CD4-positive, CD25-positive, alpha-beta regulatory T cell (primary cell): ENCODE measurements at regions not wholly inside any gene's neighbourhood (a gene's known extent, or its start where the extent isn't known, plus 50 kb on each side); places are given as distances from the start of the nearest gene placed in this dataset.

Experiments used
- ATAC-seq, 2 donors: fragments of 150-1000 bp; cut with Tn5 transposase; one replicate each; pipeline ENCODE4 v1.10.0; 2021; ENCODE audit warnings: low read depth in 2 of 2, moderate number of reproducible peaks in 2 of 2, moderate library complexity in 1 of 2
- DNase-seq, 3 donors: peaks; one replicate each; pipeline versions ENCODE4 v3.0.0 to v3.0.0-alpha.2; 2012 to 2022; ENCODE audit warnings: mixed read lengths in 1 of 3
- H3K27ac ChIP-seq: one replicate; pipeline ENCODE4 v1.7.0; 2013; ENCODE audit warnings: mild to moderate bottlenecking, low read length; ENCODE audit not compliant: insufficient read depth, poor library complexity, severe bottlenecking
- H3K27me3 ChIP-seq: one replicate; pipeline ENCODE4 v1.7.0; 2013; ENCODE audit warnings: low read length; ENCODE audit not compliant: control insufficient read depth, insufficient read depth
- H3K36me3 ChIP-seq: one replicate; pipeline ENCODE4 v1.7.0; 2013; ENCODE audit warnings: mild to moderate bottlenecking, low read length, moderate library complexity; ENCODE audit not compliant: control insufficient read depth, insufficient read depth
- H3K4me1 ChIP-seq: 2 replicates; pipeline ENCODE4 v1.7.0; 2013; ENCODE audit warnings: mild to moderate bottlenecking, low read length; ENCODE audit not compliant: insufficient read depth, control insufficient read depth, poor library complexity, severe bottlenecking
- H3K4me3 ChIP-seq: one replicate; pipeline ENCODE4 v1.7.0; 2013; ENCODE audit warnings: low read depth, mild to moderate bottlenecking, low read length, moderate library complexity
- H3K9me3 ChIP-seq, 2 experiments: 1 replicate in 1 of 2; 2 replicates in 1 of 2; pipeline ENCODE4 v1.7.0; 2013; ENCODE audit warnings: low read length in 2 of 2, mild to moderate bottlenecking in 1 of 2, moderate library complexity in 1 of 2; ENCODE audit not compliant: control insufficient read depth in 2 of 2
- H3K27ac Mint-ChIP-seq, 3 donors: one replicate each; pipeline ENCODE4 v1.8.0; 2020 to 2022; ENCODE audit warnings: mild to moderate bottlenecking in 3 of 3, mixed read lengths in 3 of 3, moderate library complexity in 2 of 3
- H3K27me3 Mint-ChIP-seq: one replicate; pipeline ENCODE4 v1.8.0; 2022; ENCODE audit warnings: mild to moderate bottlenecking, mixed read lengths
- H3K36me3 Mint-ChIP-seq: one replicate; pipeline ENCODE4 v1.8.0; 2020; ENCODE audit warnings: mixed read lengths
- H3K4me1 Mint-ChIP-seq, 4 donors: one replicate each; pipeline ENCODE4 v1.8.0; 2020 to 2022; ENCODE audit warnings: mixed read lengths in 4 of 4, mild to moderate bottlenecking in 1 of 4
- H3K4me3 Mint-ChIP-seq, 4 donors: one replicate each; pipeline ENCODE4 v1.8.0; 2020 to 2022; ENCODE audit warnings: mild to moderate bottlenecking in 4 of 4, mixed read lengths in 4 of 4, moderate library complexity in 3 of 4
- H3K9me3 Mint-ChIP-seq, 7 donors: one replicate each; pipeline ENCODE4 v1.8.0; 2020 to 2022; ENCODE audit warnings: mixed read lengths in 7 of 7, mild to moderate bottlenecking in 3 of 7, moderate library complexity in 2 of 7

GRCh38 chr6:80698459-80698858 is 592.0 kb downstream of the BCKDHB start:
- Mint-ChIP-seq H3K4me1 (no peaks in the 10 kb centered on the region), H3K4me3 (no peak overlapping the region), H3K9me3 (peaks cover 0 to 26% (median 4%) of the 10 kb centered on the region in 7 donors), H3K27me3 (no peaks in the 10 kb centered on the region), H3K27ac (no peak overlapping the region), H3K36me3 (no peaks in the 10 kb centered on the region)
- Histone ChIP-seq H3K4me1 (no peaks in the 10 kb centered on the region), H3K36me3 (no peaks in the 10 kb centered on the region), H3K4me3 (no peak overlapping the region), H3K27ac (no peak overlapping the region), H3K27me3 (no peaks in the 10 kb centered on the region), H3K9me3 (peaks cover 0 to 8% of the 10 kb centered on the region in 2 experiments)
- DNase-seq (no peak), ATAC-seq (no peak)

GRCh38 chr6:80696268-80696667 is 589.8 kb downstream of the BCKDHB start:
- DNase-seq (no peak), ATAC-seq (no peak)
- no peaks in the 10 kb centered on the region for H3K4me1 Mint-ChIP-seq
- H3K36me3 Mint-ChIP-seq: no peaks in the 10 kb centered on the region
- Histone ChIP-seq H3K9me3 (no peaks in the 10 kb centered on the region), H3K27ac (no peak overlapping the region), H3K36me3 (no peaks in the 10 kb centered on the region), H3K27me3 (no peaks in the 10 kb centered on the region), H3K4me1 (no peaks in the 10 kb centered on the region), H3K4me3 (no peak overlapping the region)
- no peak overlapping the region for H3K27ac Mint-ChIP-seq
- H3K4me3 Mint-ChIP-seq: no peak overlapping the region
- H3K27me3 Mint-ChIP-seq: no peaks in the 10 kb centered on the region
- H3K9me3 Mint-ChIP-seq: peaks cover 0 to 19% (median 3%) of the 10 kb centered on the region in 7 donors

GRCh38 chr6:80690551-80691131 is 584.2 kb downstream of the BCKDHB start:
- DNase-seq (no peak), ATAC-seq (no peak)
- Histone ChIP-seq H3K4me1 (no peaks in the 10 kb centered on the region), H3K27ac (no peak overlapping the region), H3K9me3 (no peaks in the 10 kb centered on the region), H3K36me3 (no peaks in the 10 kb centered on the region), H3K4me3 (no peak overlapping the region), H3K27me3 (no peaks in the 10 kb centered on the region)
- Mint-ChIP-seq H3K4me1 (no peaks in the 10 kb centered on the region), H3K9me3 (peaks cover 3 to 23% (median 8%) of the 10 kb centered on the region in 7 donors), H3K27me3 (no peaks in the 10 kb centered on the region), H3K27ac (no peak overlapping the region), H3K36me3 (no peaks in the 10 kb centered on the region), H3K4me3 (no peak overlapping the region)

GRCh38 chr6:80689716-80690395 is 583.4 kb downstream of the BCKDHB start:
- Histone ChIP-seq H3K36me3 (no peaks in the 10 kb centered on the region), H3K27me3 (no peaks in the 10 kb centered on the region), H3K27ac (no peak overlapping the region), H3K9me3 (no peaks in the 10 kb centered on the region), H3K4me3 (no peak overlapping the region), H3K4me1 (no peaks in the 10 kb centered on the region)
- Mint-ChIP-seq H3K4me1 (no peaks in the 10 kb centered on the region), H3K27ac (no peak overlapping the region), H3K4me3 (no peak overlapping the region), H3K36me3 (no peaks in the 10 kb centered on the region), H3K27me3 (no peaks in the 10 kb centered on the region), H3K9me3 (peaks cover 3 to 23% (median 10%) of the 10 kb centered on the region in 7 donors)
- ATAC-seq (no peak), DNase-seq (no peak)

- H3K27ac Mint-ChIP-seq: no peak overlapping the region
These were observed 573.5 kb downstream of the BCKDHB start for GRCh38 chr6:80679992-80680391.

GRCh38 chr6:80676386-80676785 is 569.9 kb downstream of the BCKDHB start:
- Mint-ChIP-seq H3K9me3 (peaks cover 0 to 5% (median 5%) of the 10 kb centered on the region in 7 donors), H3K4me3 (no peak overlapping the region), H3K27ac (no peak overlapping the region), H3K27me3 (no peaks in the 10 kb centered on the region), H3K36me3 (no peaks in the 10 kb centered on the region), H3K4me1 (no peaks in the 10 kb centered on the region)
- Histone ChIP-seq H3K27ac (no peak overlapping the region), H3K36me3 (no peaks in the 10 kb centered on the region), H3K4me1 (no peaks in the 10 kb centered on the region), H3K4me3 (no peak overlapping the region), H3K27me3 (no peaks in the 10 kb centered on the region), H3K9me3 (no peaks in the 10 kb centered on the region)
- ATAC-seq: no peak
- DNase-seq: no peak

More at GRCh38 chr6:80679992-80680391, 573.5 kb downstream of the BCKDHB start:
- Histone ChIP-seq H3K27me3 (no peaks in the 10 kb centered on the region), H3K9me3 (peaks cover 0 to 8% of the 10 kb centered on the region in 2 experiments), H3K4me1 (no peaks in the 10 kb centered on the region), H3K4me3 (no peak overlapping the region), H3K36me3 (no peaks in the 10 kb centered on the region), H3K27ac (no peak overlapping the region)
- Mint-ChIP-seq H3K36me3 (no peaks in the 10 kb centered on the region), H3K4me3 (no peak overlapping the region), H3K9me3 (peaks cover 0 to 10% (median 6%) of the 10 kb centered on the region in 7 donors), H3K4me1 (no peaks in the 10 kb centered on the region), H3K27me3 (no peaks in the 10 kb centered on the region)
- ATAC-seq: no peak
- no peak for DNase-seq

- no peaks in the 10 kb centered on the region for H3K27me3 Mint-ChIP-seq
- Histone ChIP-seq H3K4me3 (no peak overlapping the region), H3K27me3 (no peaks in the 10 kb centered on the region), H3K36me3 (no peaks in the 10 kb centered on the region), H3K27ac (no peak overlapping the region), H3K9me3 (no peaks in the 10 kb centered on the region), H3K4me1 (no peaks in the 10 kb centered on the region)
- no peaks in the 10 kb centered on the region for H3K36me3 Mint-ChIP-seq
- no peak overlapping the region for H3K27ac Mint-ChIP-seq
- peaks cover 0 to 8% (median 4%) of the 10 kb centered on the region in 7 donors for H3K9me3 Mint-ChIP-seq
- no peak overlapping the region for H3K4me3 Mint-ChIP-seq
- no peaks in the 10 kb centered on the region for H3K4me1 Mint-ChIP-seq
- DNase-seq (no peak), ATAC-seq (no peak)
These were observed 568.2 kb downstream of the BCKDHB start for GRCh38 chr6:80674669-80675068.

- Mint-ChIP-seq H3K36me3 (no peaks in the 10 kb centered on the region), H3K27me3 (no peaks in the 10 kb centered on the region), H3K4me1 (no peaks in the 10 kb centered on the region), H3K27ac (no peak overlapping the region), H3K9me3 (peaks cover 0 to 9% (median 4%) of the 10 kb centered on the region in 7 donors), H3K4me3 (no peak overlapping the region)
- no peak for ATAC-seq
- no peaks in the 10 kb centered on the region for H3K36me3 ChIP-seq
- no peak overlapping the region for H3K27ac ChIP-seq
- DNase-seq: no peak
- H3K4me3 ChIP-seq: no peak overlapping the region
- no peaks in the 10 kb centered on the region for H3K4me1 ChIP-seq
- no peaks in the 10 kb centered on the region for H3K27me3 ChIP-seq
- H3K9me3 ChIP-seq: no peaks in the 10 kb centered on the region
These were observed 566.9 kb downstream of the BCKDHB start for GRCh38 chr6:80673367-80673766.
